HepG2 (cell line): ENCODE measurements at regions not wholly inside any gene's neighbourhood (a gene's known extent, or its start where the extent isn't known, plus 50 kb on each side); places are given as distances from the start of the nearest gene placed in this dataset.

Source experiments
- ATAC-seq: fragments of 200-7000 bp; cut with Tn5 transposase; 3 replicates; pipeline ENCODE4 v1.9.1; 2020; ENCODE audit warnings: mild to moderate bottlenecking, moderate library complexity
- BruUV-seq: library from RNA; stranded (reverse); fragments of 400-500 nt; replicated peaks from 2 replicates; lab custom pipeline; 2021; lab: Mats Ljungman, UMichigan
- CTCF ChIA-PET: fragments of 300-600 bp; formaldehyde crosslinking; extraction: SDS; loops from one replicate; lab custom pipeline; 2021; ENCODE audit warnings: low total read pairs, inconsistent platforms, low intra/inter-chr PET ratio; lab: Yijun Ruan, JAX
- POLR2A ChIA-PET: fragments of 350-600 bp; sonication (Branson Sonifier 250); formaldehyde crosslinking; loops from one replicate; lab custom pipeline; 2020; ENCODE audit warnings: antibody characterized with exemption, inconsistent platforms; lab: Yijun Ruan, JAX
- DNase-seq: peaks from one replicate; pipeline ENCODE4 v3.0.0-alpha.2; 2015; ENCODE audit warnings: low spot score
- FAIRE-seq: peaks from 3 replicates; lab custom pipeline; 2011; peaks lifted over from hg19 to GRCh38; lab: Jason Lieb, UNC
- H2AFZ ChIP-seq: one replicate; pipeline ENCODE4 v1.6.1; 2011; ENCODE audit warnings: low read length, inconsistent platforms
- H3K27ac ChIP-seq: fragments of 300-600 bp; 3 replicates; pipeline ENCODE4 v1.8.0; 2011; ENCODE audit warnings: mixed run types, mild to moderate bottlenecking, mixed read lengths, low read length, inconsistent platforms; ENCODE audit not compliant: insufficient read depth; ENCODE audit errors: extremely low read length
- H3K27me3 ChIP-seq, 2 experiments: fragments of 200-600 bp in 1 of 2; 2 replicates in 1 of 2; 3 replicates in 1 of 2; pipeline versions ENCODE4 v1.6.0 to v1.8.0; 2011; ENCODE audit warnings: low read length in 2 of 2, mild to moderate bottlenecking in 2 of 2, moderate library complexity in 2 of 2, inconsistent platforms in 1 of 2; ENCODE audit not compliant: insufficient read depth in 2 of 2, control insufficient read depth in 1 of 2
- H3K36me3 ChIP-seq, 2 experiments: fragments of 200-600 bp in 1 of 2; replicated peaks in 1 of 2; 2 replicates in 1 of 2; 3 replicates in 1 of 2; pipeline versions ENCODE4 v1.5.1 to v1.8.0; 2011; ENCODE audit warnings: low read length in 2 of 2, inconsistent platforms in 1 of 2; ENCODE audit not compliant: insufficient read depth in 2 of 2, control insufficient read depth in 1 of 2
- H3K4me1 ChIP-seq: 2 replicates; pipeline ENCODE4 v1.5.1; 2012; ENCODE audit warnings: low read length, inconsistent platforms; ENCODE audit not compliant: insufficient read depth
- H3K4me2 ChIP-seq: 2 replicates; pipeline ENCODE4 v1.6.0; 2011; ENCODE audit warnings: low read depth, low read length, inconsistent platforms
- H3K4me3 ChIP-seq, 3 experiments: fragments of 200-600 bp in 1 of 3; sonication (generic), shearing (Covaris generic) in 1 of 3; replicated peaks in 1 of 3; 2 replicates each; pipeline ENCODE4 v1.5.1; 2011 to 2016; ENCODE audit warnings: low read length in 3 of 3, inconsistent platforms in 2 of 3, low read depth in 2 of 3, mild to moderate bottlenecking in 2 of 3, control low read depth in 1 of 3, mixed read lengths in 1 of 3; ENCODE audit not compliant: insufficient read depth in 1 of 3
- H3K79me2 ChIP-seq: one replicate; pipeline ENCODE4 v1.6.1; 2011; ENCODE audit warnings: low read length, inconsistent platforms; ENCODE audit not compliant: insufficient read depth
- H3K9ac ChIP-seq: 2 replicates; pipeline ENCODE4 v1.6.0; 2011; ENCODE audit warnings: mild to moderate bottlenecking, low read depth, low read length, inconsistent platforms; ENCODE audit not compliant: insufficient read depth
- H3K9me3 ChIP-seq: 2 replicates; pipeline ENCODE4 v1.5.1; 2012; ENCODE audit warnings: mild to moderate bottlenecking, low read length
- H4K20me1 ChIP-seq: 2 replicates; pipeline ENCODE4 v1.6.0; 2011; ENCODE audit warnings: inconsistent platforms, mild to moderate bottlenecking, low read length, moderate library complexity; ENCODE audit not compliant: insufficient read depth
- AGO2 ChIP-seq: fragments of 200-400 bp; formaldehyde crosslinking; optimal IDR thresholded peaks from 2 replicates; pipeline ENCODE3; 2017; ENCODE audit warnings: mild to moderate bottlenecking, low read depth, low read length, moderate library complexity
- HDAC6 ChIP-seq: fragments of 200-600 bp; sonication (generic); IDR thresholded peaks from 2 replicates; pipeline ENCODE4 v1.7.0; 2017; ENCODE audit warnings: mild to moderate bottlenecking, antibody characterized with exemption, low read length, low read depth
- KAT7 ChIP-seq: IDR thresholded peaks from 2 replicates; pipeline ENCODE4 v1.6.1; 2018; ENCODE audit warnings: borderline replicate concordance, missing compliant biosample characterization
- NFE2L1 ChIP-seq: sonication (generic); formaldehyde crosslinking; IDR thresholded peaks from 2 replicates; pipeline ENCODE4 v1.4.0; 2020; ENCODE audit warnings: missing genetic modification reagents, mild to moderate bottlenecking, borderline replicate concordance
- SMARCC2 ChIP-seq: fragments of 450-650 bp; IDR thresholded peaks from 2 replicates; pipeline ENCODE4 v1.6.1; 2017; ENCODE audit warnings: antibody characterized with exemption, mild to moderate bottlenecking
- TEAD2 ChIP-seq: sonication (generic); formaldehyde crosslinking; IDR thresholded peaks from 2 replicates; pipeline ENCODE4 v1.9.0; 2021; ENCODE audit warnings: missing genetic modification reagents
- THYN1 ChIP-seq: sonication (generic); formaldehyde crosslinking; IDR thresholded peaks from 2 replicates; pipeline ENCODE4 v1.8.1; 2023; ENCODE audit warnings: low read depth, mild to moderate bottlenecking, moderate library complexity, missing genetic modification reagents, borderline replicate concordance
- TOE1 ChIP-seq: sonication (generic); formaldehyde crosslinking; IDR thresholded peaks from 2 replicates; pipeline ENCODE4 v1.4.0; 2020; ENCODE audit warnings: mild to moderate bottlenecking, missing genetic modification reagents
- ZBTB20 ChIP-seq: sonication (generic); formaldehyde crosslinking; IDR thresholded peaks from 2 replicates; pipeline ENCODE4 v1.8.1; 2023; ENCODE audit warnings: missing genetic modification reagents, low read depth, mild to moderate bottlenecking, borderline replicate concordance
- ZNF3 ChIP-seq: IDR thresholded peaks from 2 replicates; pipeline ENCODE4 v1.7.0; 2017; ENCODE audit warnings: inconsistent platforms
- ZNF776 ChIP-seq: sonication (generic); formaldehyde crosslinking; IDR thresholded peaks from 2 replicates; pipeline ENCODE4 v1.4.0; 2020; ENCODE audit warnings: mild to moderate bottlenecking, missing genetic modification reagents
- WGBS: methylation state at CpG from one replicate; pipeline ENCODE4 v1.1.6; 2017; ENCODE audit warnings: low lambda C conversion rate; 5-methylcytosine and 5-hydroxymethylcytosine counted together
- in situ Hi-C: cut with HindIII; loops from 2 replicates; pipeline ENCODE4 v1.10.0; 2017; ENCODE audit warnings: low pct_unique_long_range_greater_than_20kb; ENCODE audit not compliant: extremely low pct_ligation_motif_present
- intact Hi-C: fragments of 100-400 bp; cut with micrococcal nuclease; formaldehyde crosslinking; loops from one replicate; pipeline ENCODE4 v1.10.0; 2022; ENCODE audit not compliant: unreplicated experiment
- TF ChIP-seq, protein P1 (sequence below): sonication (generic); formaldehyde crosslinking; IDR thresholded peaks from 2 replicates; pipeline ENCODE4 v1.4.0; 2020; ENCODE audit warnings: missing genetic modification reagents
- TF ChIP-seq, protein P2 (sequence below): IDR thresholded peaks from 2 replicates; pipeline ENCODE4 v1.6.1; 2016; ENCODE audit warnings: mild to moderate bottlenecking

DNA sequence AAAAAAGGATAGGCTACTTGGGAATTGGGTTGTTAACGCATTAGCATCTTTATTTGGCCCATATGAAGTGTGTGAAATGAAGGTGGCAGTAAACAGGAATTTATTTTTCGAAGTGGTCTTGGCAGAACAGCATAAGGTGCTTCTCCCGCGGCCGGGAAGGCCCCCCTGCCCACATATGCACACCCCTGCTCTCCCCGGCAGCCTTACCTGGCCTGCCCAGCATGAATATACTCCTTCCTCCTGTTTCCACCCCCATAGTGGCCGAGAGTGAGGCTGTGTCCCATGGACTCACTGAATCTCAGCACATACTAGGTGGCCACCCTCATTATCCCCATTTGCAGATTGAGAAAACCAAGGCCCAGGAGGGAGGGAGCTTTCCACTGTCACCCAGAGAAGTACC is 54.0 kb upstream of the OLFM1 start:
- Histone ChIP-seq H3K4me2 (no peak overlapping the region), H2AFZ (no peak overlapping the region), H3K4me1 (no peaks in the 10 kb centered on the region), H3K9ac (no peak overlapping the region), H3K4me3 (no peak overlapping the region), H3K79me2 (no peaks in the 10 kb centered on the region), H3K9me3 (no peaks in the 10 kb centered on the region), H3K27me3 (peaks cover 0 to 25% of the 10 kb centered on the region in 2 experiments; a peak in 2 of 5 replicates), H4K20me1 (no peaks in the 10 kb centered on the region), H3K36me3 (no peaks in the 10 kb centered on the region), H3K27ac (no peak overlapping the region)
- DNase-seq (no peak), FAIRE-seq (no peak), ATAC-seq (no peak)
- 7% methylated on average over 7 of the region's 7 CpGs for WGBS
- no peak for TF ChIP-seq AGO2
- TF ChIP-seq HDAC6: no peak
- no peak for TF ChIP-seq KAT7 (CRISPR knock-in tag)
- TF ChIP-seq TOE1 (CRISPR knock-in tag): no peak
- no peak for TF ChIP-seq ZBTB20 (CRISPR knock-in tag)
- TF ChIP-seq NFE2L1 (CRISPR knock-in tag): no peak
- no peak for TF ChIP-seq TEAD2
- TF ChIP-seq SMARCC2: no peak
- no peak for TF ChIP-seq ZNF3 (CRISPR knock-in tag)
- no peak for TF ChIP-seq THYN1 (CRISPR knock-in tag)
- TF ChIP-seq, protein P1, sequence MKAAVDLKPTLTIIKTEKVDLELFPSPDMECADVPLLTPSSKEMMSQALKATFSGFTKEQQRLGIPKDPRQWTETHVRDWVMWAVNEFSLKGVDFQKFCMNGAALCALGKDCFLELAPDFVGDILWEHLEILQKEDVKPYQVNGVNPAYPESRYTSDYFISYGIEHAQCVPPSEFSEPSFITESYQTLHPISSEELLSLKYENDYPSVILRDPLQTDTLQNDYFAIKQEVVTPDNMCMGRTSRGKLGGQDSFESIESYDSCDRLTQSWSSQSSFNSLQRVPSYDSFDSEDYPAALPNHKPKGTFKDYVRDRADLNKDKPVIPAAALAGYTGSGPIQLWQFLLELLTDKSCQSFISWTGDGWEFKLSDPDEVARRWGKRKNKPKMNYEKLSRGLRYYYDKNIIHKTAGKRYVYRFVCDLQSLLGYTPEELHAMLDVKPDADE: no peak
- TF ChIP-seq, protein P2, sequence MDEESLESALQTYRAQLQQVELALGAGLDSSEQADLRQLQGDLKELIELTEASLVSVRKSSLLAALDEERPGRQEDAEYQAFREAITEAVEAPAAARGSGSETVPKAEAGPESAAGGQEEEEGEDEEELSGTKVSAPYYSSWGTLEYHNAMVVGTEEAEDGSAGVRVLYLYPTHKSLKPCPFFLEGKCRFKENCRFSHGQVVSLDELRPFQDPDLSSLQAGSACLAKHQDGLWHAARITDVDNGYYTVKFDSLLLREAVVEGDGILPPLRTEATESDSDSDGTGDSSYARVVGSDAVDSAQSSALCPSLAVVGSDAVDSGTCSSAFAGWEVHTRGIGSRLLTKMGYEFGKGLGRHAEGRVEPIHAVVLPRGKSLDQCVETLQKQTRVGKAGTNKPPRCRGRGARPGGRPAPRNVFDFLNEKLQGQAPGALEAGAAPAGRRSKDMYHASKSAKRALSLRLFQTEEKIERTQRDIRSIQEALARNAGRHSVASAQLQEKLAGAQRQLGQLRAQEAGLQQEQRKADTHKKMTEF (CRISPR knock-in tag): no peak
- no peak for TF ChIP-seq ZNF776
- intact Hi-C loops: no loop called here
- CTCF ChIA-PET: no interaction called here
- no TSS peak for BruUV-seq
- in situ Hi-C loops: no loop called here
- POLR2A ChIA-PET: no interaction called here
